SJSA1 (cell line): ENCODE measurements at regions not wholly inside any gene's neighbourhood (a gene's known extent, or its start where the extent isn't known, plus 50 kb on each side); places are given as distances from the start of the nearest gene placed in this dataset.

Source experiments
- DNase-seq, 2 experiments: peaks; one replicate each; pipeline ENCODE4 v3.0.0-alpha.2; 2015 to 2020; ENCODE audit warnings: low spot score in 2 of 2, low read depth in 1 of 2
- H3K27ac ChIP-seq: fragments of 250-450 bp; sonication (Bioruptor Pico); 2 replicates; pipeline ENCODE4 v1.5.1; 2020; ENCODE audit warnings: mild to moderate bottlenecking, moderate library complexity
- H3K27me3 ChIP-seq: fragments of 250-450 bp; sonication (Bioruptor Pico); replicated peaks from 2 replicates; pipeline ENCODE4 v1.5.1; 2020; ENCODE audit warnings: mild to moderate bottlenecking, moderate library complexity
- H3K36me3 ChIP-seq: fragments of 250-450 bp; sonication (Bioruptor Pico); 2 replicates; pipeline ENCODE4 v1.5.1; 2020; ENCODE audit warnings: mild to moderate bottlenecking
- H3K4me1 ChIP-seq: fragments of 250-450 bp; sonication (Bioruptor Pico); replicated peaks from 2 replicates; pipeline ENCODE4 v1.6.1; 2021; ENCODE audit warnings: mild to moderate bottlenecking
- H3K4me3 ChIP-seq: fragments of 250-450 bp; sonication (Bioruptor Pico); 2 replicates; pipeline ENCODE4 v1.5.1; 2020; ENCODE audit warnings: mild to moderate bottlenecking
- H3K9me3 ChIP-seq: fragments of 250-450 bp; sonication (Bioruptor Pico); replicated peaks from 2 replicates; pipeline ENCODE4 v1.5.1; 2020; ENCODE audit warnings: mild to moderate bottlenecking

- no peaks in the 10 kb centered on the region for H3K9me3 ChIP-seq
- no peak overlapping the region for H3K4me3 ChIP-seq
- no peaks in the 10 kb centered on the region for H3K27me3 ChIP-seq
- DNase-seq: no peak
- no peaks in the 10 kb centered on the region for H3K36me3 ChIP-seq
- H3K27ac ChIP-seq: no peak overlapping the region
- H3K4me1 ChIP-seq: no peaks in the 10 kb centered on the region
These were observed 233.8 kb upstream of the NOL4 start for GRCh38 chr18:34458410-34458977.

GRCh38 chr18:34461266-34461665, 236.6 kb upstream of the NOL4 start:
- Histone ChIP-seq H3K4me3 (no peak overlapping the region), H3K4me1 (no peaks in the 10 kb centered on the region), H3K36me3 (no peaks in the 10 kb centered on the region), H3K9me3 (no peaks in the 10 kb centered on the region), H3K27ac (no peak overlapping the region), H3K27me3 (0 out of 2 replicates have a peak, but pooled peaks cover 4% of the 10 kb centered on the region)
- no peak for DNase-seq

- no peak for DNase-seq
- Histone ChIP-seq H3K4me3 (no peak overlapping the region), H3K27ac (no peak overlapping the region), H3K4me1 (no peaks in the 10 kb centered on the region), H3K36me3 (no peaks in the 10 kb centered on the region), H3K27me3 (peaks cover 4% of the 10 kb centered on the region), H3K9me3 (no peaks in the 10 kb centered on the region)
These were observed 242.3 kb upstream of the NOL4 start for GRCh38 chr18:34467058-34467457.

GRCh38 chr18:34480162-34480700, 229.9 kb upstream of the DTNA start:
- Histone ChIP-seq H3K27ac (no peak overlapping the region), H3K4me1 (no peaks in the 10 kb centered on the region), H3K4me3 (no peak overlapping the region), H3K27me3 (peaks cover 4% of the 10 kb centered on the region; the same call in 1 of the 2 replicates), H3K9me3 (no peaks in the 10 kb centered on the region), H3K36me3 (no peaks in the 10 kb centered on the region)
- no peak for DNase-seq

- no peak overlapping the region for H3K4me3 ChIP-seq
- H3K4me1 ChIP-seq: no peaks in the 10 kb centered on the region
- no peaks in the 10 kb centered on the region for H3K36me3 ChIP-seq
- peaks cover 3% of the 10 kb centered on the region; the same call in 1 of the 2 replicates for H3K27me3 ChIP-seq
- H3K9me3 ChIP-seq: no peaks in the 10 kb centered on the region
- H3K27ac ChIP-seq: no peak overlapping the region
- no peak for DNase-seq
These were observed 227.9 kb upstream of the DTNA start for GRCh38 chr18:34482204-34482603.

GRCh38 chr18:34483198-34483597, 226.9 kb upstream of the DTNA start:
- no peak for DNase-seq
- no peaks in the 10 kb centered on the region for H3K4me1 ChIP-seq
- H3K27me3 ChIP-seq: no peaks in the 10 kb centered on the region; the same call in 1 of the 2 replicates
- no peak overlapping the region for H3K4me3 ChIP-seq
- no peaks in the 10 kb centered on the region for H3K36me3 ChIP-seq
- H3K9me3 ChIP-seq: no peaks in the 10 kb centered on the region
- no peak overlapping the region for H3K27ac ChIP-seq

- Histone ChIP-seq H3K36me3 (no peaks in the 10 kb centered on the region), H3K4me3 (no peak overlapping the region), H3K4me1 (0 out of 2 replicates have a peak, but pooled peaks cover 5% of the 10 kb centered on the region), H3K9me3 (no peaks in the 10 kb centered on the region), H3K27me3 (peaks cover 50% of the 10 kb centered on the region), H3K27ac (no peak overlapping the region)
- DNase-seq: no peak
These were observed 218.4 kb upstream of the DTNA start for GRCh38 chr18:34491719-34492118.

GRCh38 chr18:34492652-34493051, 217.4 kb upstream of the DTNA start:
- Histone ChIP-seq H3K27ac (no peak overlapping the region), H3K4me1 (0 out of 2 replicates have a peak, but pooled peaks cover 5% of the 10 kb centered on the region), H3K36me3 (no peaks in the 10 kb centered on the region), H3K4me3 (no peak overlapping the region), H3K9me3 (no peaks in the 10 kb centered on the region), H3K27me3 (peaks cover 50% of the 10 kb centered on the region)
- no peak for DNase-seq

GRCh38 chr18:34493099-34493544, 217.0 kb upstream of the DTNA start:
- no peaks in the 10 kb centered on the region for H3K36me3 ChIP-seq
- peak; percentile 33 to 55 for DNase-seq
- H3K27ac ChIP-seq: no peak overlapping the region
- 0 out of 2 replicates have a peak, but pooled peaks cover 5% of the 10 kb centered on the region for H3K4me1 ChIP-seq
- H3K4me3 ChIP-seq: peak overlapping the region; percentile 37
- H3K9me3 ChIP-seq: no peaks in the 10 kb centered on the region
- H3K27me3 ChIP-seq: peaks cover 50% of the 10 kb centered on the region

- no peaks in the 10 kb centered on the region for H3K9me3 ChIP-seq
- no peaks in the 10 kb centered on the region for H3K36me3 ChIP-seq
- peaks cover 51% of the 10 kb centered on the region for H3K27me3 ChIP-seq
- H3K4me1 ChIP-seq: 0 out of 2 replicates have a peak, but pooled peaks cover 5% of the 10 kb centered on the region
- H3K4me3 ChIP-seq: peak overlapping the region; percentile 37
- no peak overlapping the region for H3K27ac ChIP-seq
- no peak for DNase-seq
These were observed 216.3 kb upstream of the DTNA start for GRCh38 chr18:34493566-34494358.

- Histone ChIP-seq H3K27ac (no peak overlapping the region), H3K4me1 (0 out of 2 replicates have a peak, but pooled peaks cover 5% of the 10 kb centered on the region), H3K27me3 (peaks cover 48% of the 10 kb centered on the region), H3K4me3 (no peak overlapping the region), H3K9me3 (no peaks in the 10 kb centered on the region), H3K36me3 (no peaks in the 10 kb centered on the region)
- DNase-seq: no peak
These were observed 215.8 kb upstream of the DTNA start for GRCh38 chr18:34494359-34494696.

GRCh38 chr18:34495506-34495905, 214.6 kb upstream of the DTNA start:
- H3K27ac ChIP-seq: no peak overlapping the region
- peaks cover 47% of the 10 kb centered on the region for H3K27me3 ChIP-seq
- no peaks in the 10 kb centered on the region for H3K9me3 ChIP-seq
- DNase-seq: no peak
- no peak overlapping the region for H3K4me3 ChIP-seq
- H3K4me1 ChIP-seq: 0 out of 2 replicates have a peak, but pooled peaks cover 5% of the 10 kb centered on the region
- H3K36me3 ChIP-seq: no peaks in the 10 kb centered on the region

GRCh38 chr18:34501553-34501952, 208.5 kb upstream of the DTNA start:
- Histone ChIP-seq H3K36me3 (no peaks in the 10 kb centered on the region), H3K27me3 (0 out of 2 replicates have a peak, but pooled peaks cover 3% of the 10 kb centered on the region), H3K4me3 (no peak overlapping the region), H3K27ac (no peak overlapping the region), H3K4me1 (no peaks in the 10 kb centered on the region), H3K9me3 (no peaks in the 10 kb centered on the region)
- no peak for DNase-seq

- DNase-seq: no peak
- H3K4me3 ChIP-seq: no peak overlapping the region
- H3K27me3 ChIP-seq: no peaks in the 10 kb centered on the region
- no peaks in the 10 kb centered on the region for H3K4me1 ChIP-seq
- H3K36me3 ChIP-seq: no peaks in the 10 kb centered on the region
- no peak overlapping the region for H3K27ac ChIP-seq
- no peaks in the 10 kb centered on the region for H3K9me3 ChIP-seq
These were observed 203.9 kb upstream of the DTNA start for GRCh38 chr18:34506198-34506597.
